MM.1S (cell line): ENCODE measurements at regions not wholly inside any gene's neighbourhood (a gene's known extent, or its start where the extent isn't known, plus 50 kb on each side); places are given as distances from the start of the nearest gene placed in this dataset.

Source experiments
- DNase-seq: peaks from one replicate; pipeline ENCODE4 v3.0.0-alpha.2; 2015
- H2AFZ ChIP-seq: fragments of 300-600 bp; sonication (generic); 2 replicates; pipeline ENCODE4 v1.6.0; 2016; ENCODE audit warnings: antibody characterized with exemption, low read length
- H3F3A ChIP-seq: fragments of 300-600 bp; sonication (generic); 2 replicates; pipeline ENCODE4 v1.6.1; 2016; ENCODE audit warnings: mild to moderate bottlenecking, antibody characterized with exemption, low read length, moderate library complexity, mixed read lengths; ENCODE audit not compliant: insufficient read depth
- H3K27ac ChIP-seq: fragments of 300-600 bp; sonication (generic); 2 replicates; pipeline ENCODE4 v1.5.1; 2016; ENCODE audit warnings: mild to moderate bottlenecking, low read length
- H3K27me3 ChIP-seq: fragments of 300-600 bp; sonication (generic); replicated peaks from 2 replicates; pipeline ENCODE4 v1.6.0; 2016; ENCODE audit warnings: low read length; ENCODE audit not compliant: insufficient read depth
- H3K36me3 ChIP-seq: fragments of 300-600 bp; sonication (generic); replicated peaks from 2 replicates; pipeline ENCODE4 v1.6.1; 2016; ENCODE audit warnings: mild to moderate bottlenecking, low read length, mixed read lengths; ENCODE audit not compliant: insufficient read depth
- H3K4me1 ChIP-seq: fragments of 300-600 bp; sonication (generic); 2 replicates; pipeline ENCODE4 v1.6.1; 2016; ENCODE audit warnings: low read length, mixed read lengths
- H3K4me2 ChIP-seq: fragments of 300-600 bp; sonication (generic); 2 replicates; pipeline ENCODE4 v1.6.0; 2016; ENCODE audit warnings: low read depth, low read length
- H3K4me3 ChIP-seq: fragments of 300-600 bp; sonication (generic); 2 replicates; pipeline ENCODE4 v1.5.1; 2016; ENCODE audit warnings: low read length, mixed read lengths
- H3K79me2 ChIP-seq: fragments of 300-600 bp; sonication (generic); 2 replicates; pipeline ENCODE4 v1.6.1; 2016; ENCODE audit warnings: mixed run types, low read length, mixed read lengths
- H3K9ac ChIP-seq: fragments of 300-600 bp; sonication (generic); 2 replicates; pipeline ENCODE4 v1.6.1; 2016; ENCODE audit warnings: low read length, mixed read lengths
- H3K9me2 ChIP-seq: fragments of 300-600 bp; sonication (generic); replicated peaks from 2 replicates; pipeline ENCODE4 v1.6.1; 2016; ENCODE audit warnings: mild to moderate bottlenecking, low read length, mixed read lengths; ENCODE audit not compliant: insufficient read depth
- H3K9me3 ChIP-seq: fragments of 300-600 bp; sonication (generic); replicated peaks from 2 replicates; pipeline ENCODE4 v1.6.1; 2016; ENCODE audit warnings: mild to moderate bottlenecking, low read length, mixed read lengths; ENCODE audit not compliant: insufficient read depth
- H4K20me1 ChIP-seq: fragments of 300-600 bp; sonication (generic); 2 replicates; pipeline ENCODE4 v1.6.1; 2016; ENCODE audit warnings: mild to moderate bottlenecking, low read length, moderate library complexity, mixed read lengths; ENCODE audit not compliant: insufficient read depth
- CTCF ChIP-seq: fragments of 300-600 bp; sonication (generic); IDR thresholded peaks from 2 replicates; pipeline ENCODE4 v1.5.1; 2016; ENCODE audit warnings: antibody characterized with exemption, low read length, mixed read lengths
- EZH2 ChIP-seq: fragments of 300-600 bp; sonication (generic); optimal IDR thresholded peaks from 2 replicates; pipeline ENCODE3; 2017; ENCODE audit warnings: low read depth, mild to moderate bottlenecking, antibody characterized with exemption, low read length, mixed read lengths
- EZH2phosphoT487 ChIP-seq: fragments of 300-600 bp; sonication (generic); IDR thresholded peaks from 2 replicates; pipeline ENCODE4 v1.6.1; 2018; ENCODE audit warnings: antibody characterized with exemption, low read length

GRCh38 chr15:25183581-25184251 lies 228.9 kb downstream of the SNRPN start:
- H4K20me1 ChIP-seq, result no peaks in the 10 kb centered on the region
- H3K4me2 ChIP-seq, result no peak overlapping the region
- no peak overlapping the region for H3K4me3 ChIP-seq
- H3K9ac ChIP-seq, result no peak overlapping the region
- no peak overlapping the region for H3K27ac ChIP-seq
- H3K4me1 ChIP-seq, result no peaks in the 10 kb centered on the region
- H3K9me2 ChIP-seq, result no peaks in the 10 kb centered on the region
- no peaks in the 10 kb centered on the region for H3K27me3 ChIP-seq
- DNase-seq, result no peak
- no peaks in the 10 kb centered on the region for H3K9me3 ChIP-seq
- H3K36me3 ChIP-seq, result no peaks in the 10 kb centered on the region
- H2AFZ ChIP-seq, result no peak overlapping the region
- TF ChIP-seq CTCF (no peak), EZH2phosphoT487 (no peak), EZH2 (no peak)
- H3K79me2 ChIP-seq, result no peaks in the 10 kb centered on the region
- H3F3A ChIP-seq, result no peaks in the 10 kb centered on the region

- TF ChIP-seq CTCF (no peak), EZH2phosphoT487 (no peak), EZH2 (no peak)
- no peaks in the 10 kb centered on the region for H3F3A ChIP-seq
- H3K27me3 ChIP-seq, result no peaks in the 10 kb centered on the region
- H4K20me1 ChIP-seq, result no peaks in the 10 kb centered on the region
- H2AFZ ChIP-seq, result no peak overlapping the region
- H3K4me3 ChIP-seq, result no peak overlapping the region
- H3K9me3 ChIP-seq, result no peaks in the 10 kb centered on the region
- H3K79me2 ChIP-seq, result no peaks in the 10 kb centered on the region
- H3K36me3 ChIP-seq, result no peaks in the 10 kb centered on the region
- H3K4me2 ChIP-seq, result no peak overlapping the region
- no peaks in the 10 kb centered on the region for H3K9me2 ChIP-seq
- H3K9ac ChIP-seq, result no peak overlapping the region
- DNase-seq, result no peak
- no peaks in the 10 kb centered on the region for H3K4me1 ChIP-seq
- no peak overlapping the region for H3K27ac ChIP-seq
Observed at GRCh38 chr15:25184356-25185155, 229.8 kb downstream of the SNRPN start.

- no peak overlapping the region for H3K9ac ChIP-seq
- H3K36me3 ChIP-seq, result no peaks in the 10 kb centered on the region
- H3K9me2 ChIP-seq, result no peaks in the 10 kb centered on the region
- no peaks in the 10 kb centered on the region for H3K79me2 ChIP-seq
- H3K4me2 ChIP-seq, result no peak overlapping the region
- H3K4me3 ChIP-seq, result no peak overlapping the region
- DNase-seq, result no peak
- no peak overlapping the region for H2AFZ ChIP-seq
- no peaks in the 10 kb centered on the region for H3K27me3 ChIP-seq
- no peaks in the 10 kb centered on the region for H3F3A ChIP-seq
- TF ChIP-seq CTCF (no peak), EZH2 (no peak), EZH2phosphoT487 (no peak)
- no peaks in the 10 kb centered on the region for H3K4me1 ChIP-seq
- H3K9me3 ChIP-seq, result no peaks in the 10 kb centered on the region
- no peak overlapping the region for H3K27ac ChIP-seq
- no peaks in the 10 kb centered on the region for H4K20me1 ChIP-seq
Observed at GRCh38 chr15:25185156-25185710, 230.4 kb downstream of the SNRPN start.
